WTC11 (cell line): ENCODE measurements at regions not wholly inside any gene's neighbourhood (a gene's known extent, or its start where the extent isn't known, plus 50 kb on each side); places are given as distances from the start of the nearest gene placed in this dataset.

ENCODE experiments used
- ATAC-seq: fragments of 200-7000 bp; cut with Tn5 transposase; 2 replicates; pipeline ENCODE4 v1.10.0; 2021; ENCODE audit warnings: mild to moderate bottlenecking, moderate library complexity
- CTCF ChIA-PET: fragments of 300-600 bp; sonication (Branson Sonifier 250); formaldehyde crosslinking; loops from one replicate; lab custom pipeline; 2021; ENCODE audit warnings: antibody characterized with exemption; lab: Charles Lee
- POLR2A ChIA-PET: fragments of 350-600 bp; sonication (Branson Sonifier 250); formaldehyde crosslinking; loops from one replicate; lab custom pipeline; 2021; ENCODE audit warnings: antibody characterized with exemption; lab: Charles Lee
- DNase-seq: peaks from one replicate; pipeline ENCODE4 v3.0.0; 2021; ENCODE audit warnings: low spot score
- H3K27ac Mint-ChIP-seq: 2 replicates; pipeline ENCODE4 v1.8.0; 2021; ENCODE audit warnings: mixed read lengths
- H3K27me3 Mint-ChIP-seq: 2 replicates; pipeline ENCODE4 v1.8.0; 2021; ENCODE audit warnings: low read depth, mild to moderate bottlenecking, moderate library complexity, mixed read lengths
- H3K36me3 Mint-ChIP-seq: 2 replicates; pipeline ENCODE4 v1.8.0; 2021; ENCODE audit warnings: mixed read lengths
- H3K4me1 Mint-ChIP-seq: 2 replicates; pipeline ENCODE4 v1.8.0; 2022; ENCODE audit warnings: mixed read lengths
- H3K4me3 Mint-ChIP-seq: 2 replicates; pipeline ENCODE4 v1.8.0; 2021; ENCODE audit warnings: mild to moderate bottlenecking, moderate library complexity, mixed read lengths
- H3K9me3 Mint-ChIP-seq: 2 replicates; pipeline ENCODE4 v1.8.0; 2021; ENCODE audit warnings: mixed read lengths
- ATF2 ChIP-seq: sonication (generic); formaldehyde crosslinking; IDR thresholded peaks from 2 replicates; pipeline ENCODE4 v1.8.1; 2022; ENCODE audit warnings: low read depth, missing genetic modification reagents, borderline replicate concordance
- CREB1 ChIP-seq: sonication (generic); formaldehyde crosslinking; IDR thresholded peaks from 2 replicates; pipeline ENCODE4 v1.8.0; 2023; ENCODE audit warnings: mild to moderate bottlenecking, missing genetic modification reagents
- FOXK1 ChIP-seq: sonication (generic); formaldehyde crosslinking; IDR thresholded peaks from 2 replicates; pipeline ENCODE4 v1.8.0; 2022; ENCODE audit warnings: mild to moderate bottlenecking, moderate library complexity, missing genetic modification reagents
- FOXP4 ChIP-seq: sonication (generic); formaldehyde crosslinking; IDR thresholded peaks from 2 replicates; pipeline ENCODE4 v1.8.0; 2022; ENCODE audit warnings: mild to moderate bottlenecking, missing genetic modification reagents
- GABPB1 ChIP-seq: sonication (generic); formaldehyde crosslinking; IDR thresholded peaks from 2 replicates; pipeline ENCODE4 v1.8.1; 2023; ENCODE audit warnings: mild to moderate bottlenecking, missing genetic modification reagents
- HMGXB4 ChIP-seq: sonication (generic); formaldehyde crosslinking; IDR thresholded peaks from 2 replicates; pipeline ENCODE4 v1.8.1; 2023; ENCODE audit warnings: mild to moderate bottlenecking, moderate library complexity, missing genetic modification reagents
- KAT7 ChIP-seq: sonication (generic); formaldehyde crosslinking; IDR thresholded peaks from 2 replicates; pipeline ENCODE4 v1.8.1; 2023; ENCODE audit warnings: missing genetic modification reagents, mild to moderate bottlenecking, borderline replicate concordance
- MXD4 ChIP-seq: fragments of 250-450 bp; sonication (Bioruptor Pico); IDR thresholded peaks from 2 replicates; pipeline ENCODE4 v1.8.0; 2021; ENCODE audit warnings: mild to moderate bottlenecking, moderate library complexity, borderline replicate concordance
- NFYB ChIP-seq: sonication (generic); formaldehyde crosslinking; conservative IDR thresholded peaks from 2 replicates; pipeline ENCODE4 v1.8.0; 2022; ENCODE audit warnings: low read depth, missing genetic modification reagents
- PRRX2 ChIP-seq: fragments of 250-450 bp; sonication (Bioruptor Pico); IDR thresholded peaks from 2 replicates; pipeline ENCODE4 v1.8.0; 2021; ENCODE audit warnings: mild to moderate bottlenecking
- SMAD3 ChIP-seq: sonication (generic); formaldehyde crosslinking; IDR thresholded peaks from 2 replicates; pipeline ENCODE4 v1.8.0; 2022; ENCODE audit warnings: missing genetic modification reagents, mild to moderate bottlenecking, borderline replicate concordance
- TCF7 ChIP-seq: sonication (generic); formaldehyde crosslinking; IDR thresholded peaks from 2 replicates; pipeline ENCODE4 v1.8.0; 2022; ENCODE audit warnings: mild to moderate bottlenecking, low read depth, missing genetic modification reagents, moderate library complexity
- TP53 ChIP-seq: sonication (generic); formaldehyde crosslinking; IDR thresholded peaks from 2 replicates; pipeline ENCODE4 v1.8.1; 2023; ENCODE audit warnings: mild to moderate bottlenecking, missing genetic modification reagents
- USF1 ChIP-seq: sonication (generic); formaldehyde crosslinking; IDR thresholded peaks from 2 replicates; pipeline ENCODE4 v1.8.0; 2022; ENCODE audit warnings: mild to moderate bottlenecking, missing genetic modification reagents
- ZBTB21 ChIP-seq: sonication (generic); formaldehyde crosslinking; IDR thresholded peaks from 2 replicates; pipeline ENCODE4 v1.8.1; 2023; ENCODE audit warnings: mild to moderate bottlenecking, missing genetic modification reagents, borderline replicate concordance
- ZBTB43 ChIP-seq: sonication (generic); formaldehyde crosslinking; IDR thresholded peaks from 2 replicates; pipeline ENCODE4 v1.8.1; 2023; ENCODE audit warnings: mild to moderate bottlenecking, missing genetic modification reagents
- ZNF121 ChIP-seq: sonication (generic); formaldehyde crosslinking; IDR thresholded peaks from 2 replicates; pipeline ENCODE4 v1.8.0; 2023; ENCODE audit warnings: missing genetic modification reagents
- ZNF138 ChIP-seq: sonication (generic); formaldehyde crosslinking; conservative IDR thresholded peaks from 2 replicates; pipeline ENCODE4 v1.8.1; 2022; ENCODE audit warnings: mild to moderate bottlenecking, moderate library complexity, missing genetic modification reagents
- ZNF263 ChIP-seq: sonication (generic); formaldehyde crosslinking; IDR thresholded peaks from 2 replicates; pipeline ENCODE4 v1.8.1; 2022; ENCODE audit warnings: low read depth, mild to moderate bottlenecking, moderate library complexity, missing genetic modification reagents
- ZNF317 ChIP-seq: sonication (generic); formaldehyde crosslinking; IDR thresholded peaks from 2 replicates; pipeline ENCODE4 v1.8.1; 2023; ENCODE audit warnings: low read depth, mild to moderate bottlenecking, moderate library complexity, missing genetic modification reagents, borderline replicate concordance
- ZNF416 ChIP-seq: fragments of 250-450 bp; sonication (Bioruptor Pico); IDR thresholded peaks from 2 replicates; pipeline ENCODE4 v1.9.0; 2021; ENCODE audit warnings: mild to moderate bottlenecking, inconsistent platforms
- ZNF423 ChIP-seq: fragments of 250-450 bp; sonication (Bioruptor Pico); IDR thresholded peaks from 2 replicates; pipeline ENCODE4 v2.1.2; 2022; ENCODE audit warnings: mild to moderate bottlenecking, moderate library complexity
- TF ChIP-seq, protein P1 (sequence below): sonication (generic); formaldehyde crosslinking; IDR thresholded peaks from 2 replicates; pipeline ENCODE4 v1.8.0; 2022; ENCODE audit warnings: mild to moderate bottlenecking, missing genetic modification reagents
- TF ChIP-seq, protein P2 (sequence below): sonication (generic); formaldehyde crosslinking; IDR thresholded peaks from 2 replicates; pipeline ENCODE4 v1.8.0; 2023; ENCODE audit warnings: missing genetic modification reagents

DNA sequence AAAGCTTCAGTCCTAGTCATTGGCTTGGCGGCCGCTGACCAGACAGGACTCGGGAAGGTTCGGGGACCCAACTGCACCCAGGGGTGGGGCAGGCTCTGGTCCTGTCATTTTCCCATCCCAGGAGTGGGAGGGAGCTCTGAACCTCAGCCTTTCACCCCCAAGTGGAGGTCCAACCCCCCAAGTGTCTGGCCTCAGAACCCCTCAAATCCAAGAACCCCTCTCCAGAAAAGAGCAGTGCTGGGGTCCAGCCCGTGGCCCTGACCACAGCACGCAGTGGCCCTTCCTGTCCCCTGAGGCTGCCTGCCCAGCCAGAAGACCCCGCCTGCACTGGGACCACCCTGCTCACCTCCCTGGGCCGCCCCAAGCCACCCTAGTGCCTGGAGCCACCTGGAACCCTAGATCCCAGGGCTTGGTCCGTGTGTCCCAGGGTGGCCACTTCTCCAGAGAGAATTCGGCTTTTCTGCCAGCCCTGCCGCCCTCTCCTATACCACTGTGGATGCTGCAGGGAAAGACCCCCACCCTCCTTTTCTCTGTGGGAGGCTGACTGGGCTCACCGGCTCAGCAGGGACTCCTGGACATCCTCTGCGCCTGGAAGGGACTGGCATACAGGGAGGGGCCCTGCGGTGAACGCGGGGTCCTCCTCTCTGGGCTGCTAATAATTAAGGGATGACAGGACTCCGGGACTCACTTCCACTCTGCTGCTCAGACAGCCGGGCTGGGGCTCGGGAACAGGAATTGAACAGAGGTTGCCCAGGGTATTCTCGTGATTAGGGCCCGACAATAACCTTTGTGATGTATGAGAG is 326.9 kb upstream of the SFSWAP start:
- ChIA-PET CTCF (interaction anchor here (1.1 kb wide), 1 partner anchor 69 kb away, joined by 3 read pairs; no protein-coding TSS in a partner anchor), POLR2A (no interaction called here)
- peaks cover 8% of the 10 kb centered on the region for H3K27me3 Mint-ChIP-seq
- DNase-seq (no peak), ATAC-seq (no peak)
- H3K36me3 Mint-ChIP-seq: no peaks in the 10 kb centered on the region
- no peak overlapping the region for H3K4me3 Mint-ChIP-seq
- H3K9me3 Mint-ChIP-seq: no peaks in the 10 kb centered on the region
- H3K27ac Mint-ChIP-seq: no peak overlapping the region
- peaks cover 28% of the 10 kb centered on the region for H3K4me1 Mint-ChIP-seq
- TF ChIP-seq KAT7 (CRISPR knock-in tag): no peak
- TF ChIP-seq USF1 (CRISPR knock-in tag): no peak

GRCh38 chr12:131384544-131384855 is 326.4 kb upstream of the SFSWAP start:
- ATAC-seq (no peak), DNase-seq (no peak)
- Mint-ChIP-seq H3K9me3 (no peaks in the 10 kb centered on the region), H3K4me3 (no peak overlapping the region), H3K27ac (no peak overlapping the region), H3K27me3 (peaks cover 6% of the 10 kb centered on the region)
- ChIA-PET POLR2A (no interaction called here), CTCF (no interaction called here)
- no peak for TF ChIP-seq TCF7 (CRISPR knock-in tag)
- TF ChIP-seq ZBTB21 (CRISPR knock-in tag): no peak
- no peak for TF ChIP-seq PRRX2 (CRISPR knock-in tag)
- TF ChIP-seq FOXP4 (CRISPR knock-in tag): no peak
- TF ChIP-seq TP53: no peak
- TF ChIP-seq MXD4 (CRISPR knock-in tag): no peak
- no peak for TF ChIP-seq ZNF138 (CRISPR knock-in tag)
- no peak for TF ChIP-seq SMAD3
- no peak for TF ChIP-seq NFYB (CRISPR knock-in tag)
- no peak for TF ChIP-seq ZBTB43 (CRISPR knock-in tag)
- no peak for TF ChIP-seq ZNF416
- no peak for TF ChIP-seq ZNF317
- no peak for TF ChIP-seq ZNF121
- no peak for TF ChIP-seq ZNF423 (CRISPR knock-in tag)
- TF ChIP-seq GABPB1 (CRISPR knock-in tag): no peak
- TF ChIP-seq FOXK1 (CRISPR knock-in tag): no peak
- TF ChIP-seq, all 79 proteins: peak for 0
- H3K4me1 Mint-ChIP-seq: peaks cover 27% of the 10 kb centered on the region
- H3K36me3 Mint-ChIP-seq: no peaks in the 10 kb centered on the region

DNA sequence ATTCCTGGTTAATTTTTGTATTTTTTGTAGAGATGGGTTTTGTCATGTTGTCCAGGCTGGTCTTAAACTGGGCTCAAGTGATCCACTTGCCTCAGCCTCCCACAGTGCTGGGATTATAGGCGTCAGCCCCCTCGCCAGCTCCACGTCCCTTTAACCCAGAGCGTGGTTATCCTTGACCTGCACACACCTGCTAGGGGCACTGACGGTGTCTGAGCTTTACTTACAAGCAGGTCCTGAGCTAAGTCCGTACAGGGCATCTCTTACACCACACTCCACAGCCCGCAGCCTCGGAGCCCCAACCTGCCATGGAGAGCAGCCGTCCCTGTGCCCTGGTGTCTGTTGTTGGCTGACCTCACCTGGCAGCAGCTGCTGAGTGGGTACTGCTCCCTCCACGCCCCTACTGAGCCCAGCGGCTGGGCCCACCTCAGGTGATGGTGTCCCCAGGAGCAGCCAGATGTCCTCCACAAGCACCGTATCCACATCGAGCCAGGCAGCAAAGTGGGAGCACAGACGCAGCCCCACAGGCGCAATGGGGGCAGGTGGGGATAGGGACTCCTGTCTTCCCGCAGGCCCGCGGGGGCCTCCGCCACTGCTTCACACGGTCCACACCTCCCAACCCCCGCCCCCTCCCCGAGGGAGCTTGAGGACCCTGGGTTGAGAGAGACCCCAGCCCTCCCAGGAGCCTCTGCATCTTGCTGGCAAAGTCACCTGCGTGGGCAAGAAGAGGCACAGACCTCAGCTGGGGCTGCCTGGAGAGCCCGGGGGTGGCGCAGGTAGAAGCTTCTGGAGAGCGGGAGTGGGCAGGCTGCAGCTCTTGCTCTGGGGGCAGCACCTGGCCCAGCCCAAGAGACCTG is 325.4 kb upstream of the SFSWAP start:
- POLR2A ChIA-PET: no interaction called here
- ATAC-seq: no peak
- no peak for TF ChIP-seq ZNF263
- TF ChIP-seq, protein P1, sequence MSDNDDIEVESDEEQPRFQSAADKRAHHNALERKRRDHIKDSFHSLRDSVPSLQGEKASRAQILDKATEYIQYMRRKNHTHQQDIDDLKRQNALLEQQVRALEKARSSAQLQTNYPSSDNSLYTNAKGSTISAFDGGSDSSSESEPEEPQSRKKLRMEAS (CRISPR knock-in tag): no peak
- no peak for TF ChIP-seq PRRX2 (CRISPR knock-in tag)
- TF ChIP-seq ATF2: no peak
- no peak for TF ChIP-seq HMGXB4 (CRISPR knock-in tag)
- TF ChIP-seq MXD4 (CRISPR knock-in tag): no peak
- TF ChIP-seq, protein P2, sequence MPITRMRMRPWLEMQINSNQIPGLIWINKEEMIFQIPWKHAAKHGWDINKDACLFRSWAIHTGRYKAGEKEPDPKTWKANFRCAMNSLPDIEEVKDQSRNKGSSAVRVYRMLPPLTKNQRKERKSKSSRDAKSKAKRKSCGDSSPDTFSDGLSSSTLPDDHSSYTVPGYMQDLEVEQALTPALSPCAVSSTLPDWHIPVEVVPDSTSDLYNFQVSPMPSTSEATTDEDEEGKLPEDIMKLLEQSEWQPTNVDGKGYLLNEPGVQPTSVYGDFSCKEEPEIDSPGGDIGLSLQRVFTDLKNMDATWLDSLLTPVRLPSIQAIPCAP (CRISPR knock-in tag): no peak
- TF ChIP-seq CREB1 (CRISPR knock-in tag): no peak

More for the DNA sequence above, 325.4 kb upstream of the SFSWAP start:
- no peak for DNase-seq
- no peaks in the 10 kb centered on the region for H3K27me3 Mint-ChIP-seq
- H3K27ac Mint-ChIP-seq: no peak overlapping the region
- no peak overlapping the region for H3K4me3 Mint-ChIP-seq
- H3K36me3 Mint-ChIP-seq: no peaks in the 10 kb centered on the region
- CTCF ChIA-PET: interaction anchor here (1.1 to 2.2 kb wide), 2 partner anchors 69 to 281 kb away, joined by 4 to 6 read pairs; no protein-coding TSS in a partner anchor
- peaks cover 22% of the 10 kb centered on the region for H3K4me1 Mint-ChIP-seq
- H3K9me3 Mint-ChIP-seq: no peaks in the 10 kb centered on the region
